ENCODE measurements at regions not wholly inside any gene's neighbourhood (a gene's known extent, or its start where the extent isn't known, plus 50 kb on each side); places are given as distances from the start of the nearest gene placed in this dataset.

DNA sequence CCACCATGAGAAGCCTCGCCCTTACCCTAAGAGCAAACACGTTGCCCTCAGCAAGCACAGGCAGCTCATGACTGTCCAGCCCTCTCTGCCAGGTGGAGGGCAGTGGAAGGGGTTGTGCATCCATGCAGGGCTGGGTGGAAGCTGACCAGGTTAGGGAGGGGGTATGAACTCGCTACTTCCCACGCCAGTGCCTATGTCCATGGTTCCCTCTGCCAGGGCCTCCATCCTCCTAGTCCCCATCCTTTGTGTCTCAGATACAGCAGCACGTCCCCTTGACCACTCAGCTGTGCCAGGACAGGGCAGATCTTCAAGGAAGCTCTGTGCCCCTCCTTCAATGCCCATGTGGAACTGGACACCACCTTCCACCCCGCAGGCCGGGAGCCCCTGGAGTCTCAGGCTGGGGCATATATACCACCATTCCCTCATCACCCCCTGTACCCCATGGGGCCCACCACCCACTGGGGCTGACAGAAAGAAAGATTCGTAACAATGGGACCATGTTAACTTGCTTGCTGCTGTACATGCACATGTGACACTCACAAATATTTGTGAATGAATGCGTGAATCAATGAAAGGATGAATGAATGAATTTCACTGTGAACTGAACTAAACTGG, 90.7 kb downstream of the ANKRD60 start:
- Mint-ChIP-seq H3K27ac (no peak overlapping the region), H3K9me3 (no peaks in the 10 kb centered on the region)

DNA sequence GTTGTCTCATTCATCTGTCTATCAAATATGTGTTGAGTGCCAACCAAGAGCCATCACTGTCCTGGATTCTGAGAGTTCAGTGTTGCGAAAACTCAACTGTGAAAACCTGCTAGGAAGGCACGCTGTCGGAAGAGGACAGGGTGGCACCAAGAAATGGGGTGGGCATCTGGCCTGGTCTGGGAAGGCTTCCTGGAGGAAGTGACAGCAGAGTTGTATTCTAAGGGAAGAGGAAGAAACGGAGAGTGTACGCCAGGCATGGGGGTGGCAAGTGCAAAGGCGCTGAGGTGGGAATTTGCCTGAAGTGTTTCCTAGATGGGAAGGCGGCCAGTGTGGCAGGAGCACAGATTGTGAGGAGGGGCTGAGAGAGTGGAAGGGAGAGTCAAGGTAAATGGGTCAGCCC, 91.2 kb downstream of the ANKRD60 start:
- no peak overlapping the region for H3K4me3 Mint-ChIP-seq
- H3K36me3 Mint-ChIP-seq (ENCODE audit: low read depth): no peaks in the 10 kb centered on the region
- peaks cover 39% of the 10 kb centered on the region for H3K4me1 Mint-ChIP-seq
- TF ChIP-seq, protein P1, sequence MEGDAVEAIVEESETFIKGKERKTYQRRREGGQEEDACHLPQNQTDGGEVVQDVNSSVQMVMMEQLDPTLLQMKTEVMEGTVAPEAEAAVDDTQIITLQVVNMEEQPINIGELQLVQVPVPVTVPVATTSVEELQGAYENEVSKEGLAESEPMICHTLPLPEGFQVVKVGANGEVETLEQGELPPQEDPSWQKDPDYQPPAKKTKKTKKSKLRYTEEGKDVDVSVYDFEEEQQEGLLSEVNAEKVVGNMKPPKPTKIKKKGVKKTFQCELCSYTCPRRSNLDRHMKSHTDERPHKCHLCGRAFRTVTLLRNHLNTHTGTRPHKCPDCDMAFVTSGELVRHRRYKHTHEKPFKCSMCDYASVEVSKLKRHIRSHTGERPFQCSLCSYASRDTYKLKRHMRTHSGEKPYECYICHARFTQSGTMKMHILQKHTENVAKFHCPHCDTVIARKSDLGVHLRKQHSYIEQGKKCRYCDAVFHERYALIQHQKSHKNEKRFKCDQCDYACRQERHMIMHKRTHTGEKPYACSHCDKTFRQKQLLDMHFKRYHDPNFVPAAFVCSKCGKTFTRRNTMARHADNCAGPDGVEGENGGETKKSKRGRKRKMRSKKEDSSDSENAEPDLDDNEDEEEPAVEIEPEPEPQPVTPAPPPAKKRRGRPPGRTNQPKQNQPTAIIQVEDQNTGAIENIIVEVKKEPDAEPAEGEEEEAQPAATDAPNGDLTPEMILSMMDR (IDR thresholded peaks at IDR 0.05; ENCODE audit: unreplicated experiment in 3 of 3): no peak
- no peaks in the 10 kb centered on the region for H3K9me3 Mint-ChIP-seq
- peaks cover 50% of the 10 kb centered on the region for H3K27me3 Mint-ChIP-seq (ENCODE audit: low read depth)
- H3K27ac Mint-ChIP-seq: peak overlapping the region in 2 of 3 experiments; percentile 31 to 79

More for the DNA sequence above, 90.7 kb downstream of the ANKRD60 start:
- Mint-ChIP-seq H3K4me3 (no peak overlapping the region), H3K36me3 (ENCODE audit: low read depth) (no peaks in the 10 kb centered on the region), H3K4me1 (peaks cover 35% of the 10 kb centered on the region), H3K27me3 (ENCODE audit: low read depth) (peaks cover 50% of the 10 kb centered on the region)
- TF ChIP-seq, protein P1 (IDR thresholded peaks at IDR 0.05; ENCODE audit: unreplicated experiment in 3 of 3): no peak

DNA sequence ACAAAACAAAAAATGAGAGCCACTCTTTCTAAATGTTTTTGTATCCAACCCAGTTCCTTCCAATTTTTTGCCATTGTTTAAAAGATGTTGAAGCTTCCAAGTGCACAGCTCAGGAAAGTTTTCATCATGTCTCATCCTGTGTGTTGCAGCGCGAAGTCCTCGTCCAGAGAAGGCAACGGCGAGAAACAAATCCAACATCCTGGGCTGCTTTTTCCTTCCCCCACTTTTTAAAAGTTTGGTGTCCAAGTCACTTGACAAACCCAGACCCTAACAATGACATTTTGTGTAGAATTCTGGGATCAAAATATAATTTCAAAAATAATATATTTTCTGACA, 92.3 kb downstream of the ANKRD60 start:
- Mint-ChIP-seq H3K27ac (peak overlapping the region; percentile 62 to 79 (median 69)), H3K27me3 (ENCODE audit: low read depth) (peaks cover 44% of the 10 kb centered on the region), H3K4me1 (peaks cover 50% of the 10 kb centered on the region), H3K4me3 (peak overlapping the region in 1 of 3 experiments; percentile 23), H3K9me3 (no peaks in the 10 kb centered on the region), H3K36me3 (ENCODE audit: low read depth) (no peaks in the 10 kb centered on the region)
- TF ChIP-seq, protein P1 (IDR thresholded peaks at IDR 0.05; ENCODE audit: unreplicated experiment in 3 of 3): no peak

DNA sequence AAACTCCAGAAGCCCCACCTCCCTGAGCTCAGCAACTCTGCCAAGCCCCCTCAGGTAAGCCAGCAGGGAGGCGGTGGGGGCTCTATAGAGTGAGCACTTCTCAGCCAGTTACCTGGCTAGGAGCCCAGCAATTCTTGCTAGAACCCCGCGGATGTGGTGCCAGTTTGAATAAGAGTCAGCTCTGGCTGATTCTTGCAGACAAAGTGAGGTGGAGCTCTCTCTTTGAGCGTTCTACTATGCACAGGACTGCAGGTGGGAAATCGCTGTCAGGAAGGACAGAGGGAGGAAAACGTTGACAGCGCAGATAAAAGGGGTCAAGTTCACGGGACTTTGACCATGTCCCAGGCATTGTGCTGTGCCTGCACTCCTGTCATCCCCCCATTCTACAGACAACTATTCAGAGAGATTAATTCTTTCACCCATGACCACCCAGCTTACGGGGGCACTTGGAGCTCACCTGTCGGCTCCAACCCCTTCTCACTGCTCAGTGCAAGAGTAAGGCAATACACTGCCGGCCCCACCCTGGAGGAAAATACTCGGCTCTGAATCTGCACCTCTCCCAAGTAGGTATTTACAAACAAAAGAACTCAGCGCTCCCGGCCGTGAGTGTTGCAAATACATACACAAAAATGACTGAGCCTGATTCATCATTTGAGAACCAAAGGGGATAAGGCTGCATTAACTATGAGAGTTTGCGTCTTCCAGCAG, 92.9 kb downstream of the ANKRD60 start:
- Mint-ChIP-seq H3K9me3 (no peaks in the 10 kb centered on the region), H3K27ac (peak overlapping the region; percentile 62 to 79 (median 69)), H3K36me3 (ENCODE audit: low read depth) (no peaks in the 10 kb centered on the region), H3K4me3 (peak overlapping the region in 1 of 3 experiments; percentile 23), H3K4me1 (peaks cover 56% of the 10 kb centered on the region), H3K27me3 (ENCODE audit: low read depth) (peaks cover 41% of the 10 kb centered on the region)
- TF ChIP-seq, protein P1 (IDR thresholded peaks at IDR 0.05; ENCODE audit: unreplicated experiment in 3 of 3): no peak

DNA sequence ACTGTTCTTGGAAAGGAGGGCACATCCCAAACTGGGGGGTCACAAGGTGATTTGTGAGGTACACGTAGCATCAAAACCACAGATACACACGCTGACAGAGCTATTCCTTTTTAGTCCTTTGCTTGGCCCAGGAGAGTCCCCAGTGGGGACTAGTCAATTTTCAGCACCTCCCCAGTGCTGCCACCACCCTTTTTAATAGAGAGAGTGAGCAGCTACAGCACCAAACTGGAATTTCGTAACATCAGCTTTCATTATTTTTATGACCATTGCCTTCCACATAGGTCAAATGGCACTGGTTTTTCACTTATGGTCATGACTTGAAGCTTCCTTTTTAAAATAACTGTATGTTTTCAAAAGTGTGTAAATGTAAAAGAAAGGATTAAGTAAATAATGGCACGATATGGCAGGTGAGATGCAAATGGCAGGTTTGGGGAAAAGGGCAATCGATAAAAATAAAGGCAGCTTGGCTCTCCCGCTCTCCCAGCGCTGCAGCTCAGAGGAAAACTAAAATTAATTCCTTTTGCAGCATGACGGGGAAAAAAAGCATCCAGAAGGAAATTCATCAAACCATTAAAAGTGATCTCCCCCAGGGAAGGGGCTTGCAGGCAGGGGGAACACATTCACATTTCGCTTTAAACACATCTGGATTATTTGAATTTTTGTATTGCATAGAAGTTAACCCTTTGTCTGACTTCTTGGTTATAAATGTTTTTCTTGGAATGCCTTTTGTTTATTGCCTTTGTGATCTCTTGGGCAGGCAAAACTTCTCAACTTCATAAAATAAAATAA, 95.2 kb downstream of the ANKRD60 start:
- Mint-ChIP-seq H3K27ac (peak overlapping the region; percentile 92 to 99 (median 97)), H3K36me3 (ENCODE audit: low read depth) (no peaks in the 10 kb centered on the region), H3K4me1 (peaks cover 78% of the 10 kb centered on the region), H3K9me3 (no peaks in the 10 kb centered on the region), H3K4me3 (peak overlapping the region; percentile 28 to 60 (median 51)), H3K27me3 (ENCODE audit: low read depth) (peaks cover 31% of the 10 kb centered on the region)
- TF ChIP-seq, protein P1 (IDR thresholded peaks at IDR 0.05; ENCODE audit: unreplicated experiment in 3 of 3): no peak
